ENCODE measurements at regions not wholly inside any gene's neighbourhood (a gene's known extent, or its start where the extent isn't known, plus 50 kb on each side); places are given as distances from the start of the nearest gene placed in this dataset.

DNA sequence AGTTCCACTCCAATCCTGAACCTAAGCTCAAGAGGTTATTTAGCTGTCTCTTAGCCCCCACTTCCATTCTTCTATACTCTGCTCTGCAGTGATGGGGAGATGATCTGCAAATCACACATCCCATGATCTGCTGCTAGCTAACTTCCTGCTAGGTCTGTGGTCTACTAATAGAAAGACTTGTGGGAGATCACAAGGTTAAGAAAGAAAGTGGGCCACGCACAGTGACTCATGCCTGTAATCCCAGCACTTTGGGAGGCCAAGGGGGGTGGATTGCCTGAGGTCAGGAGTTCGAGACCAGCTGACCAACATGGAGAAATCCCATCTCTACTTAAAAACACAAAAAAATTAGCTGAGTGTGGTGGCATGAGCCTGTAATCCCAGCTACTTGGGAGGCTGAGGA is 471.1 kb upstream of the NWD2 start:
- H3K27ac ChIP-seq (ENCODE audit: low read depth, low read length, poor library complexity, severe bottlenecking) = no peak overlapping the region
- no peak overlapping the region for H3K4me2 ChIP-seq (ENCODE audit: low read length)
- no peaks in the 10 kb centered on the region for H3K9me3 ChIP-seq (ENCODE audit: low read length)
- no peak overlapping the region for H3K4me3 ChIP-seq (ENCODE audit: low read depth, low read length, poor library complexity, severe bottlenecking)
- no peak for TF ChIP-seq EZH2 (IDR thresholded peaks at IDR 0.05; ENCODE audit: borderline replicate concordance, low read length)
- TF ChIP-seq, protein P1, sequence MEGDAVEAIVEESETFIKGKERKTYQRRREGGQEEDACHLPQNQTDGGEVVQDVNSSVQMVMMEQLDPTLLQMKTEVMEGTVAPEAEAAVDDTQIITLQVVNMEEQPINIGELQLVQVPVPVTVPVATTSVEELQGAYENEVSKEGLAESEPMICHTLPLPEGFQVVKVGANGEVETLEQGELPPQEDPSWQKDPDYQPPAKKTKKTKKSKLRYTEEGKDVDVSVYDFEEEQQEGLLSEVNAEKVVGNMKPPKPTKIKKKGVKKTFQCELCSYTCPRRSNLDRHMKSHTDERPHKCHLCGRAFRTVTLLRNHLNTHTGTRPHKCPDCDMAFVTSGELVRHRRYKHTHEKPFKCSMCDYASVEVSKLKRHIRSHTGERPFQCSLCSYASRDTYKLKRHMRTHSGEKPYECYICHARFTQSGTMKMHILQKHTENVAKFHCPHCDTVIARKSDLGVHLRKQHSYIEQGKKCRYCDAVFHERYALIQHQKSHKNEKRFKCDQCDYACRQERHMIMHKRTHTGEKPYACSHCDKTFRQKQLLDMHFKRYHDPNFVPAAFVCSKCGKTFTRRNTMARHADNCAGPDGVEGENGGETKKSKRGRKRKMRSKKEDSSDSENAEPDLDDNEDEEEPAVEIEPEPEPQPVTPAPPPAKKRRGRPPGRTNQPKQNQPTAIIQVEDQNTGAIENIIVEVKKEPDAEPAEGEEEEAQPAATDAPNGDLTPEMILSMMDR (IDR thresholded peaks at IDR 0.05; ENCODE audit: low read length) = no peak
- H2AFZ ChIP-seq (ENCODE audit: low read length) = no peak overlapping the region
- H3K9me2 ChIP-seq (ENCODE audit: low read depth, low read length) = no peaks in the 10 kb centered on the region
- H3F3A ChIP-seq (ENCODE audit: insufficient read depth, low read length) = no peaks in the 10 kb centered on the region
- H3K4me1 ChIP-seq (ENCODE audit: insufficient read depth, low read length, severe bottlenecking) = no peaks in the 10 kb centered on the region
- no peak overlapping the region for H3K9ac ChIP-seq (ENCODE audit: low read length)
- H3K36me3 ChIP-seq (ENCODE audit: insufficient read depth, low read length) = no peaks in the 10 kb centered on the region
- H4K20me1 ChIP-seq (ENCODE audit: insufficient read depth, low read length) = no peaks in the 10 kb centered on the region
- H3K79me2 ChIP-seq (ENCODE audit: insufficient read depth, low read length) = no peaks in the 10 kb centered on the region
- H3K27me3 ChIP-seq (ENCODE audit: insufficient read depth, low read length) = no peaks in the 10 kb centered on the region

DNA sequence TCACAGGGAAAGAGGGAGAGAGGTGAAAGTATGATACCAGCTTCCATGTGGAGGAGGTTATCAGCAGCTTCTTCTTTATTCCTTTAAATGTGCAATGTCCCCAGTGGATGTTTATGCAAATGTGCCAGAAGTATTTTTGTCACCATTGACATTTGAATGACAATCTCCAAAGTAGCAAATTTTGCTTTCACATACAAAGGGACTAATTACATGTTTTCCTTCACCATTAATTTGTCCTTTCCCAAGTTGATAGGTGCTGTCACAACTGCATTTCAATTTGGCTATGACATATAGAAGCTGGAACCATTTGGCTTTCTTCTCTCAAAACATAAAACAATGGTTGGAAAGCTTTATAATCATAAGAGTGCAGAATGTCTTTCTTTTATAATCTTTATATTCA is 469.0 kb upstream of the NWD2 start:
- no peaks in the 10 kb centered on the region for H3K9me2 ChIP-seq (ENCODE audit: low read depth, low read length)
- H4K20me1 ChIP-seq (ENCODE audit: insufficient read depth, low read length) = no peaks in the 10 kb centered on the region
- H3K4me1 ChIP-seq (ENCODE audit: insufficient read depth, low read length, severe bottlenecking) = no peaks in the 10 kb centered on the region
- TF ChIP-seq EZH2 (IDR thresholded peaks at IDR 0.05; ENCODE audit: borderline replicate concordance, low read length) = no peak
- TF ChIP-seq, protein P1 (IDR thresholded peaks at IDR 0.05; ENCODE audit: low read length) = no peak
- no peaks in the 10 kb centered on the region for H3F3A ChIP-seq (ENCODE audit: insufficient read depth, low read length)
- H3K36me3 ChIP-seq (ENCODE audit: insufficient read depth, low read length) = no peaks in the 10 kb centered on the region
- no peak overlapping the region for H3K4me3 ChIP-seq (ENCODE audit: low read depth, low read length, poor library complexity, severe bottlenecking)
- H3K4me2 ChIP-seq (ENCODE audit: low read length) = no peak overlapping the region
- no peaks in the 10 kb centered on the region for H3K27me3 ChIP-seq (ENCODE audit: insufficient read depth, low read length)
- H3K9me3 ChIP-seq (ENCODE audit: low read length) = no peaks in the 10 kb centered on the region
- no peak overlapping the region for H3K9ac ChIP-seq (ENCODE audit: low read length)
- no peak overlapping the region for H3K27ac ChIP-seq (ENCODE audit: low read depth, low read length, poor library complexity, severe bottlenecking)
- no peaks in the 10 kb centered on the region for H3K79me2 ChIP-seq (ENCODE audit: insufficient read depth, low read length)
- no peak overlapping the region for H2AFZ ChIP-seq (ENCODE audit: low read length)

DNA sequence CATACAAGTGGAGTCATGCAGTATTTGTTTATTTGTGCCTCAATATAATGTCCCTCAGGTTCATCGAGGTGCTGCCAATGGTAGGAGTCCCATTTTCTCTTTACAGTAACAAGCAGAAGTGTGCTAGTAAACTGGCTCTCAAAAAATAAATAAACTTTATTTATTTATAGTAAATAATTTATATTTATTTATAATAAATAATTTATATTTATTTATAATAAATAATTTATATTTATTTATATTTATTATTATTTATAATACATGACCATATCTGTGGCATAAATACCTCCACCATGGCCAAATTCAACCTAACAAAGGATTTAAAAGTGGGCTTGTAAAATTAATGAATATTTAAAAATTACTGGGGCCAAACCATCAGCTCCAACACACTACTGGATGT is 464.9 kb upstream of the NWD2 start:
- Histone ChIP-seq H3K9me3 (ENCODE audit: low read length) (no peaks in the 10 kb centered on the region), H3K4me2 (ENCODE audit: low read length) (no peak overlapping the region), H3K27ac (ENCODE audit: low read depth, low read length, poor library complexity, severe bottlenecking) (no peak overlapping the region), H3K36me3 (ENCODE audit: insufficient read depth, low read length) (no peaks in the 10 kb centered on the region), H2AFZ (ENCODE audit: low read length) (no peak overlapping the region), H3K9me2 (ENCODE audit: low read depth, low read length) (no peaks in the 10 kb centered on the region), H3K79me2 (ENCODE audit: insufficient read depth, low read length) (no peaks in the 10 kb centered on the region), H3F3A (ENCODE audit: insufficient read depth, low read length) (no peaks in the 10 kb centered on the region), H3K27me3 (ENCODE audit: insufficient read depth, low read length) (no peaks in the 10 kb centered on the region), H3K9ac (ENCODE audit: low read length) (no peak overlapping the region), H3K4me3 (ENCODE audit: low read depth, low read length, poor library complexity, severe bottlenecking) (no peak overlapping the region), H4K20me1 (ENCODE audit: insufficient read depth, low read length) (no peaks in the 10 kb centered on the region), H3K4me1 (ENCODE audit: insufficient read depth, low read length, severe bottlenecking) (no peaks in the 10 kb centered on the region)
- TF ChIP-seq, protein P1 (IDR thresholded peaks at IDR 0.05; ENCODE audit: low read length) = no peak
- TF ChIP-seq EZH2 (IDR thresholded peaks at IDR 0.05; ENCODE audit: borderline replicate concordance, low read length) = no peak

All from OCI-LY1 (cell line).